Activated naive CD4-positive, alpha-beta T cell treated with anti-CD3 and anti-CD28 coated beads, Interleukin-2, amount 10 ng/mL, durations not matched to agents 7 days and 5 days (primary cell): ENCODE measurements at regions not wholly inside any gene's neighbourhood (a gene's known extent, or its start where the extent isn't known, plus 50 kb on each side); places are given as distances from the start of the nearest gene placed in this dataset.

Experiments
- CTCF ChIA-PET: fragments of 350-600 bp; sonication (Branson Sonifier 250); formaldehyde crosslinking; loops from one replicate; lab custom pipeline; 2021; ENCODE audit warnings: antibody characterized with exemption; lab: Charles Lee
- DNase-seq: peaks from one replicate; pipeline ENCODE4 v3.0.0-alpha.2; 2020
- H3K27ac Mint-ChIP-seq: one replicate; pipeline ENCODE4 v1.8.0; 2021; ENCODE audit warnings: mild to moderate bottlenecking, moderate library complexity, mixed read lengths
- H3K27me3 Mint-ChIP-seq: one replicate; pipeline ENCODE4 v1.8.0; 2021; ENCODE audit warnings: mild to moderate bottlenecking, mixed read lengths
- H3K36me3 Mint-ChIP-seq: one replicate; pipeline ENCODE4 v1.8.0; 2021; ENCODE audit warnings: mixed read lengths
- H3K4me1 Mint-ChIP-seq: one replicate; pipeline ENCODE4 v1.8.0; 2021; ENCODE audit warnings: mixed read lengths
- H3K4me3 Mint-ChIP-seq: one replicate; pipeline ENCODE4 v1.8.0; 2021; ENCODE audit warnings: mild to moderate bottlenecking, moderate library complexity, mixed read lengths
- H3K9me3 Mint-ChIP-seq: one replicate; pipeline ENCODE4 v1.8.0; 2021; ENCODE audit warnings: mixed read lengths

- H3K27me3 Mint-ChIP-seq: peaks cover 37% of the 10 kb centered on the region
- CTCF ChIA-PET: no interaction called here
- no peaks in the 10 kb centered on the region for H3K9me3 Mint-ChIP-seq
These were observed 127.8 kb downstream of the TRIB2 start for GRCh38 chr2:12844511-12844910.

GRCh38 chr2:12847694-12848575, 131.2 kb downstream of the TRIB2 start:
- no peak for DNase-seq
- H3K36me3 Mint-ChIP-seq: no peaks in the 10 kb centered on the region
- H3K27ac Mint-ChIP-seq: no peak overlapping the region
- no peak overlapping the region for H3K4me3 Mint-ChIP-seq
- H3K4me1 Mint-ChIP-seq: no peaks in the 10 kb centered on the region
- CTCF ChIA-PET: no interaction called here
- no peaks in the 10 kb centered on the region for H3K9me3 Mint-ChIP-seq
- peaks cover 21% of the 10 kb centered on the region for H3K27me3 Mint-ChIP-seq

More at GRCh38 chr2:12844511-12844910, 127.8 kb downstream of the TRIB2 start:
- DNase-seq: no peak
- H3K4me1 Mint-ChIP-seq: no peaks in the 10 kb centered on the region
- no peaks in the 10 kb centered on the region for H3K36me3 Mint-ChIP-seq
- no peak overlapping the region for H3K4me3 Mint-ChIP-seq
- no peak overlapping the region for H3K27ac Mint-ChIP-seq

GRCh38 chr2:12852135-12852534, 135.4 kb downstream of the TRIB2 start:
- Mint-ChIP-seq H3K36me3 (no peaks in the 10 kb centered on the region), H3K4me3 (no peak overlapping the region), H3K9me3 (peaks cover 2% of the 10 kb centered on the region), H3K27me3 (peaks cover 24% of the 10 kb centered on the region), H3K27ac (no peak overlapping the region), H3K4me1 (peaks cover 7% of the 10 kb centered on the region)
- no peak for DNase-seq
- CTCF ChIA-PET: no interaction called here

- no peak overlapping the region for H3K4me3 Mint-ChIP-seq
These were observed 137.3 kb downstream of the TRIB2 start for GRCh38 chr2:12854001-12854530.

GRCh38 chr2:12855508-12855907, 138.8 kb downstream of the TRIB2 start:
- Mint-ChIP-seq H3K36me3 (peaks cover 5% of the 10 kb centered on the region), H3K9me3 (peaks cover 7% of the 10 kb centered on the region), H3K4me1 (peaks cover 12% of the 10 kb centered on the region), H3K27me3 (peaks cover 9% of the 10 kb centered on the region), H3K27ac (peak overlapping the region; percentile 56), H3K4me3 (no peak overlapping the region)
- CTCF ChIA-PET: no interaction called here
- DNase-seq: no peak

More at GRCh38 chr2:12854001-12854530, 137.3 kb downstream of the TRIB2 start:
- Mint-ChIP-seq H3K27ac (no peak overlapping the region), H3K27me3 (peaks cover 20% of the 10 kb centered on the region), H3K4me1 (peaks cover 7% of the 10 kb centered on the region), H3K9me3 (peaks cover 2% of the 10 kb centered on the region), H3K36me3 (no peaks in the 10 kb centered on the region)
- CTCF ChIA-PET: no interaction called here
- no peak for DNase-seq

- peak overlapping the region; percentile 63 for H3K27ac Mint-ChIP-seq
- H3K9me3 Mint-ChIP-seq: peaks cover 14% of the 10 kb centered on the region
- H3K27me3 Mint-ChIP-seq: peaks cover 9% of the 10 kb centered on the region
- H3K4me1 Mint-ChIP-seq: peaks cover 24% of the 10 kb centered on the region
- H3K36me3 Mint-ChIP-seq: peaks cover 12% of the 10 kb centered on the region
- DNase-seq: peak; percentile 63
- peak overlapping the region; percentile 11 for H3K4me3 Mint-ChIP-seq
- CTCF ChIA-PET: interaction anchor here (0.8 to 1.1 kb wide), 3 partner anchors 74 to 140 kb away, joined by 3 to 5 read pairs (median 3); partner anchors contain the start of gene TRIB2
These were observed 140.3 kb downstream of the TRIB2 start for GRCh38 chr2:12856934-12857601.

GRCh38 chr2:12857891-12858290, 141.2 kb downstream of the TRIB2 start:
- Mint-ChIP-seq H3K4me3 (no peak overlapping the region), H3K36me3 (peaks cover 12% of the 10 kb centered on the region), H3K9me3 (peaks cover 15% of the 10 kb centered on the region), H3K27me3 (peaks cover 9% of the 10 kb centered on the region), H3K4me1 (peaks cover 29% of the 10 kb centered on the region), H3K27ac (no peak overlapping the region)
- CTCF ChIA-PET: no interaction called here
- DNase-seq: no peak

GRCh38 chr2:12858786-12859185, 142.1 kb downstream of the TRIB2 start:
- Mint-ChIP-seq H3K27me3 (peaks cover 8% of the 10 kb centered on the region), H3K9me3 (peaks cover 22% of the 10 kb centered on the region), H3K36me3 (peaks cover 19% of the 10 kb centered on the region), H3K4me3 (no peak overlapping the region), H3K4me1 (peaks cover 29% of the 10 kb centered on the region), H3K27ac (no peak overlapping the region)
- no peak for DNase-seq
- CTCF ChIA-PET: no interaction called here

GRCh38 chr2:12861344-12861930, 144.7 kb downstream of the TRIB2 start:
- H3K27me3 Mint-ChIP-seq: peaks cover 9% of the 10 kb centered on the region
- peak overlapping the region; percentile 13 for H3K4me3 Mint-ChIP-seq
- H3K4me1 Mint-ChIP-seq: peaks cover 23% of the 10 kb centered on the region
- peak; percentile 33 for DNase-seq
- H3K27ac Mint-ChIP-seq: peak overlapping the region; percentile 79
- H3K36me3 Mint-ChIP-seq: peaks cover 28% of the 10 kb centered on the region
- CTCF ChIA-PET: no interaction called here
- peaks cover 38% of the 10 kb centered on the region for H3K9me3 Mint-ChIP-seq

GRCh38 chr2:12862541-12862940, 145.8 kb downstream of the TRIB2 start:
- Mint-ChIP-seq H3K36me3 (peaks cover 28% of the 10 kb centered on the region), H3K4me3 (no peak overlapping the region), H3K27me3 (peaks cover 15% of the 10 kb centered on the region), H3K4me1 (peaks cover 23% of the 10 kb centered on the region), H3K27ac (no peak overlapping the region), H3K9me3 (peaks cover 38% of the 10 kb centered on the region)
- CTCF ChIA-PET: interaction anchor here (0.7 kb wide), 1 partner anchor 226 kb away, joined by 3 read pairs; no protein-coding TSS in a partner anchor
- no peak for DNase-seq

- CTCF ChIA-PET: no interaction called here
- no peak overlapping the region for H3K27ac Mint-ChIP-seq
- peaks cover 28% of the 10 kb centered on the region for H3K36me3 Mint-ChIP-seq
- DNase-seq: no peak
- H3K27me3 Mint-ChIP-seq: peaks cover 15% of the 10 kb centered on the region
- peaks cover 38% of the 10 kb centered on the region for H3K9me3 Mint-ChIP-seq
- no peak overlapping the region for H3K4me3 Mint-ChIP-seq
- H3K4me1 Mint-ChIP-seq: peaks cover 23% of the 10 kb centered on the region
These were observed 147.2 kb downstream of the TRIB2 start for GRCh38 chr2:12863937-12864336.

GRCh38 chr2:12867631-12868287, 151.0 kb downstream of the TRIB2 start:
- H3K27me3 Mint-ChIP-seq: peaks cover 28% of the 10 kb centered on the region
- no peak for DNase-seq
- CTCF ChIA-PET: interaction anchor here (1.2 kb wide), 1 partner anchor 139 kb away, joined by 3 read pairs; no protein-coding TSS in a partner anchor
- H3K4me3 Mint-ChIP-seq: no peak overlapping the region
- H3K4me1 Mint-ChIP-seq: peaks cover 1% of the 10 kb centered on the region
- H3K36me3 Mint-ChIP-seq: peaks cover 16% of the 10 kb centered on the region
- peaks cover 26% of the 10 kb centered on the region for H3K9me3 Mint-ChIP-seq
- no peak overlapping the region for H3K27ac Mint-ChIP-seq

- no peak for DNase-seq
- H3K27me3 Mint-ChIP-seq: peaks cover 40% of the 10 kb centered on the region
- H3K9me3 Mint-ChIP-seq: peaks cover 5% of the 10 kb centered on the region
- H3K27ac Mint-ChIP-seq: no peak overlapping the region
- H3K36me3 Mint-ChIP-seq: peaks cover 2% of the 10 kb centered on the region
- CTCF ChIA-PET: no interaction called here
- peaks cover 9% of the 10 kb centered on the region for H3K4me1 Mint-ChIP-seq
- no peak overlapping the region for H3K4me3 Mint-ChIP-seq
These were observed 154.0 kb downstream of the TRIB2 start for GRCh38 chr2:12870692-12871091.
